GM19438 (cell line): ENCODE measurements at regions not wholly inside any gene's neighbourhood (a gene's known extent, or its start where the extent isn't known, plus 50 kb on each side); places are given as distances from the start of the nearest gene placed in this dataset.
"Not testable (repeated sequence)": the region's sequence is repeated elsewhere in the genome, so short reads cannot be mapped to it uniquely, and the experiment has no call there.

Experiments
- ATAC-seq: cut with Tn5 transposase; IDR thresholded peaks from one replicate; pipeline ENCODE4 v1.9.1; 2021; ENCODE audit warnings: low read depth; ENCODE audit not compliant: unreplicated experiment

GRCh38 chr7:68187532-68187931, 1190.9 kb downstream of the TYW1 start:
- no peak for ATAC-seq

- ATAC-seq = no peak
Observed at GRCh38 chr7:68192941-68193340, 1196.3 kb downstream of the TYW1 start.

GRCh38 chr7:68195642-68196041, 1199.0 kb downstream of the TYW1 start:
- ATAC-seq = not testable (repeated sequence)

- ATAC-seq = no peak
Observed at GRCh38 chr7:68200051-68200670, 1203.5 kb downstream of the TYW1 start.

- ATAC-seq = no peak
Observed at GRCh38 chr7:68203251-68203650, 1206.6 kb downstream of the TYW1 start.

- no peak for ATAC-seq
Observed at GRCh38 chr7:68205826-68206225, 1209.2 kb downstream of the TYW1 start.

GRCh38 chr7:68206946-68207485, 1210.4 kb downstream of the TYW1 start:
- no peak for ATAC-seq

- no peak for ATAC-seq
Observed at GRCh38 chr7:68207676-68208075, 1211.0 kb downstream of the TYW1 start.

GRCh38 chr7:68209486-68209885, 1212.9 kb downstream of the TYW1 start:
- ATAC-seq = no peak

- ATAC-seq = no peak
Observed at GRCh38 chr7:68213838-68214237, 1217.2 kb downstream of the TYW1 start.

- ATAC-seq = no peak
Observed at GRCh38 chr7:68216051-68216450, 1219.4 kb downstream of the TYW1 start.

GRCh38 chr7:68217426-68217825, 1220.8 kb downstream of the TYW1 start:
- no peak for ATAC-seq

GRCh38 chr7:68218461-68218860, 1221.8 kb downstream of the TYW1 start:
- ATAC-seq = no peak

- ATAC-seq = no peak
Observed at GRCh38 chr7:68222311-68222710, 1225.7 kb downstream of the TYW1 start.

GRCh38 chr7:68224041-68224741, 1227.6 kb downstream of the TYW1 start:
- no peak for ATAC-seq

GRCh38 chr7:68231011-68231410, 1234.4 kb downstream of the TYW1 start:
- ATAC-seq = not testable (repeated sequence)

- no peak for ATAC-seq
Observed at GRCh38 chr7:68235937-68236336, 1239.3 kb downstream of the TYW1 start.

- no peak for ATAC-seq
Observed at GRCh38 chr7:68238204-68238805, 1241.7 kb downstream of the TYW1 start.

- ATAC-seq = no peak
Observed at GRCh38 chr7:68243128-68243527, 1246.5 kb downstream of the TYW1 start.

- ATAC-seq = no peak
Observed at GRCh38 chr7:68244389-68244788, 1247.8 kb downstream of the TYW1 start.

- no peak for ATAC-seq
Observed at GRCh38 chr7:68245688-68246087, 1249.1 kb downstream of the TYW1 start.

- ATAC-seq = no peak
Observed at GRCh38 chr7:68246189-68246633, 1249.6 kb downstream of the TYW1 start.
